ENCODE measurements at regions not wholly inside any gene's neighbourhood (a gene's known extent, or its start where the extent isn't known, plus 50 kb on each side); places are given as distances from the start of the nearest gene placed in this dataset.
A peak's percentile ranks its signal among the peaks of the same experiment; 100 is the strongest.

DNA sequence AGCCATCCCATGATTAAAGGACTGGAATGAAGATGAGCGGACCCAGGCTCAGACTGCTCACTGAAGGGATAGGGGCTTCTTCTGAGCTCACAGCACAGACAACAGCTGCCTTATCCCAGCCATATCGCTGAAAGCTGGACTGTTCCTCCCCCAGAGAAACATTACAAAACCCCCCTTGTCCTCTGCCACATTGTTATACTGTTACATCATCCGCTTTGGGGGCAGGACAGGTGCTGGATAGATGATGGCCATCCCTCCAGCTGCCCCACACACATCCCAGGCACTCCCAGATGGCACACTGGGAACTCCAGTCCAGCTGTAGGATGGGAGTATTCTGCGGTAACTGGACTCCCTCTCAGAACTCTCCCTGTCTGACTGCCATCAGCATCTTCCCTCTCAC lies 58.7 kb upstream of the BTRC start:
- Histone ChIP-seq H3K36me3 (ENCODE audit: insufficient read depth) (no peaks in the 10 kb centered on the region), H3K4me2 (no peak overlapping the region), H3K79me2 (ENCODE audit: insufficient read depth, low read depth) (no peaks in the 10 kb centered on the region), H3K27me3 (ENCODE audit: insufficient read depth, low read depth) (peaks cover 3% of the 10 kb centered on the region; the same call in 1 of the 2 replicates), H3K9ac (no peak overlapping the region), H3K27ac (no peak overlapping the region), H3K4me3 (IDR thresholded peaks at IDR 0.05; ENCODE audit: insufficient read depth, low read depth, low read length) (no peak overlapping the region), H3K4me1 (ENCODE audit: low read depth, poor library complexity, severe bottlenecking) (peaks cover 4% of the 10 kb centered on the region), H4K20me1 (ENCODE audit: insufficient read depth) (no peaks in the 10 kb centered on the region), H2AFZ (ENCODE audit: low read depth) (no peak overlapping the region)
- TF ChIP-seq, protein P1, sequence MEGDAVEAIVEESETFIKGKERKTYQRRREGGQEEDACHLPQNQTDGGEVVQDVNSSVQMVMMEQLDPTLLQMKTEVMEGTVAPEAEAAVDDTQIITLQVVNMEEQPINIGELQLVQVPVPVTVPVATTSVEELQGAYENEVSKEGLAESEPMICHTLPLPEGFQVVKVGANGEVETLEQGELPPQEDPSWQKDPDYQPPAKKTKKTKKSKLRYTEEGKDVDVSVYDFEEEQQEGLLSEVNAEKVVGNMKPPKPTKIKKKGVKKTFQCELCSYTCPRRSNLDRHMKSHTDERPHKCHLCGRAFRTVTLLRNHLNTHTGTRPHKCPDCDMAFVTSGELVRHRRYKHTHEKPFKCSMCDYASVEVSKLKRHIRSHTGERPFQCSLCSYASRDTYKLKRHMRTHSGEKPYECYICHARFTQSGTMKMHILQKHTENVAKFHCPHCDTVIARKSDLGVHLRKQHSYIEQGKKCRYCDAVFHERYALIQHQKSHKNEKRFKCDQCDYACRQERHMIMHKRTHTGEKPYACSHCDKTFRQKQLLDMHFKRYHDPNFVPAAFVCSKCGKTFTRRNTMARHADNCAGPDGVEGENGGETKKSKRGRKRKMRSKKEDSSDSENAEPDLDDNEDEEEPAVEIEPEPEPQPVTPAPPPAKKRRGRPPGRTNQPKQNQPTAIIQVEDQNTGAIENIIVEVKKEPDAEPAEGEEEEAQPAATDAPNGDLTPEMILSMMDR (conservative IDR thresholded peaks at IDR 0.05; ENCODE audit: low read depth, low read length), result no peak

GRCh38 chr10:101297901-101298486 lies 56.0 kb upstream of the BTRC start:
- Histone ChIP-seq H3K36me3 (ENCODE audit: insufficient read depth) (no peaks in the 10 kb centered on the region), H3K9ac (no peak overlapping the region), H2AFZ (ENCODE audit: low read depth) (peak overlapping the region; percentile 14; the same call in 1 of the 2 replicates), H3K79me2 (ENCODE audit: insufficient read depth, low read depth) (no peaks in the 10 kb centered on the region), H3K4me3 (IDR thresholded peaks at IDR 0.05; ENCODE audit: insufficient read depth, low read depth, low read length) (no peak overlapping the region), H3K4me1 (ENCODE audit: low read depth, poor library complexity, severe bottlenecking) (no peaks in the 10 kb centered on the region), H3K27me3 (ENCODE audit: insufficient read depth, low read depth) (no peaks in the 10 kb centered on the region; the same call in 1 of the 2 replicates), H3K27ac (no peak overlapping the region), H3K4me2 (no peak overlapping the region), H4K20me1 (ENCODE audit: insufficient read depth) (no peaks in the 10 kb centered on the region)
- TF ChIP-seq, protein P1 (conservative IDR thresholded peaks at IDR 0.05; ENCODE audit: low read depth, low read length), result peak; percentile 87

DNA sequence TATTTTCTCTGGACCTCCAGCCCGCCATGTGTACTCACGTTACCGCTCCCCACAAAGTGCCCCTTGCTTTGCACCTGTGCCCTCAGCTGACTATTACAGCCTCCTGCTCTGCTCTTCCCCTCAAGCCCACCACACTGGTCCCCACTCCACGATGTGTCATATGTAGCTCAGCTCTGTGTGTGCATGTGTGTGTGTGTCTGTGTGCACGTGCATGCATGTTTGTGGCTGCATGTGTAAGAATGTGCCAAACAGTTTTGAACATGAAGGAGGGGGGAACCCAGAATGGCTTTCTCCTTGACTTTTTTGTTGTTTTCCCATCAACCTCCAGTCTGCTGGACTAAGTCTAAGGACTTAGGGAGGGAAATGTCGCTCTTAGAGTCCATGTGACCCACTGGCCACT lies 54.8 kb upstream of the BTRC start:
- H4K20me1 ChIP-seq (ENCODE audit: insufficient read depth), result no peaks in the 10 kb centered on the region
- TF ChIP-seq, protein P1 (conservative IDR thresholded peaks at IDR 0.05; ENCODE audit: low read depth, low read length), result no peak
- no peak overlapping the region for H3K4me3 ChIP-seq (IDR thresholded peaks at IDR 0.05; ENCODE audit: insufficient read depth, low read depth, low read length)
- H3K27me3 ChIP-seq (ENCODE audit: insufficient read depth, low read depth), result no peaks in the 10 kb centered on the region; the same call in 1 of the 2 replicates
- H3K4me2 ChIP-seq, result no peak overlapping the region
- H2AFZ ChIP-seq (ENCODE audit: low read depth), result no peak overlapping the region
- no peaks in the 10 kb centered on the region for H3K79me2 ChIP-seq (ENCODE audit: insufficient read depth, low read depth)
- H3K4me1 ChIP-seq (ENCODE audit: low read depth, poor library complexity, severe bottlenecking), result no peaks in the 10 kb centered on the region
- no peak overlapping the region for H3K27ac ChIP-seq
- no peaks in the 10 kb centered on the region for H3K36me3 ChIP-seq (ENCODE audit: insufficient read depth)
- no peak overlapping the region for H3K9ac ChIP-seq

DNA sequence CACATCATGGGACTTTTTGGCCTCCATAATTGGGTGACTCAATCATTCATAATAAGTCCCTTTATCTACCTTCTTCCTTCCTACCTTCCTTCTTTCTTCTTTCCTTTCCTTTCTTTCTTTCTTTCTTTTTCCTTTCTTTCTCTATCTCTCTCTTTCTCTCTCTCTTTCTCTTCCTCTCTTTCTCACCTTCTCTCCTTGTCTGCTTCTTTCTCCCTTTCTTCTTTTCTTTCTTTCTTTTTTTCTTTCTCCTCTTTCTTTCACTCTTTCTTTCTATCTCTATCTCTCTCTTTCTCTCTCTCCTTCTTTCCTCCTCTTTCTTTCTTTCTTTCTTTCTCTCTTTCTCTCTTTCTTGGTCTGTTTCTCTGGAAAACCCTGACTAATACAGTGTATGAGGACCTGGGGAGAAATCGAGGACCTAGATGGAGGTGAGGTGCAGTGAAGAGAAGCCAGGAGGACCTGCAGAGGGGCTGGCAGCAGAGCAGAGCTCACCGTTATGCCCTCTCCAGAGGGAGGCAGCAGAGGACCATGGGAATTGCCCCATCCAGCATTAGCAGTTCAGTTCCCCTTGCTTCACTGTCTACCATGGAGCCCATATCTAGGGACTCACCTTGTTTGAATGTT lies 52.7 kb upstream of the BTRC start:
- Histone ChIP-seq H3K36me3 (ENCODE audit: insufficient read depth) (no peaks in the 10 kb centered on the region), H4K20me1 (ENCODE audit: insufficient read depth) (no peaks in the 10 kb centered on the region), H3K27me3 (ENCODE audit: insufficient read depth, low read depth) (no peaks in the 10 kb centered on the region; the same call in 1 of the 2 replicates), H3K4me2 (no peak overlapping the region), H3K4me3 (IDR thresholded peaks at IDR 0.05; ENCODE audit: insufficient read depth, low read depth, low read length) (no peak overlapping the region), H3K4me1 (ENCODE audit: low read depth, poor library complexity, severe bottlenecking) (no peaks in the 10 kb centered on the region), H2AFZ (ENCODE audit: low read depth) (no peak overlapping the region), H3K9ac (no peak overlapping the region), H3K27ac (no peak overlapping the region), H3K79me2 (ENCODE audit: insufficient read depth, low read depth) (no peaks in the 10 kb centered on the region)
- TF ChIP-seq, protein P1 (conservative IDR thresholded peaks at IDR 0.05; ENCODE audit: low read depth, low read length), result peak; percentile 31; the same call in 1 of the 2 replicates

All from KMS-11 (cell line).